GM12892 (cell line): ENCODE measurements at regions not wholly inside any gene's neighbourhood (a gene's known extent, or its start where the extent isn't known, plus 50 kb on each side); places are given as distances from the start of the nearest gene placed in this dataset.
"Not testable (repeated sequence)": the region's sequence is repeated elsewhere in the genome, so short reads cannot be mapped to it uniquely, and the experiment has no call there.

Experiments used
- DNase-seq: peaks from one replicate; pipeline ENCODE4 v3.0.0; 2011; ENCODE audit not compliant: insufficient read length
- FAIRE-seq: peaks from 2 replicates; lab custom pipeline; 2011; peaks lifted over from hg19 to GRCh38; lab: Jason Lieb, UNC
- POLR2A ChIP-seq: IDR thresholded peaks from 2 replicates; pipeline ENCODE4 v1.6.1; 2011; ENCODE audit warnings: low read depth, low read length, control low read depth
- POLR2AphosphoS5 ChIP-seq: IDR thresholded peaks from 2 replicates; pipeline ENCODE4 v1.6.1; 2011; ENCODE audit warnings: low read depth, low read length, control low read depth
- TAF1 ChIP-seq: IDR thresholded peaks from 2 replicates; pipeline ENCODE4 v1.6.1; 2011; ENCODE audit warnings: low read depth, mild to moderate bottlenecking, control low read depth, low read length, borderline replicate concordance

- FAIRE-seq (no peak), DNase-seq (no peak)
- TF ChIP-seq TAF1 = no peak
- TF ChIP-seq POLR2A = no peak
- no peak for TF ChIP-seq POLR2AphosphoS5
These were observed 118.0 kb downstream of the OTUD1 start for GRCh38 chr10:23556727-23557440.

- DNase-seq = no peak
- no peak for TF ChIP-seq POLR2AphosphoS5
- TF ChIP-seq POLR2A = no peak
- TF ChIP-seq TAF1 = no peak
- no peak for FAIRE-seq
These were observed 118.9 kb downstream of the OTUD1 start for GRCh38 chr10:23557777-23558176.

GRCh38 chr10:23558361-23558799, 119.5 kb downstream of the OTUD1 start:
- TF ChIP-seq POLR2AphosphoS5 = no peak
- no peak for TF ChIP-seq POLR2A
- TF ChIP-seq TAF1 = no peak
- DNase-seq (no peak), FAIRE-seq (no peak)

- no peak for TF ChIP-seq TAF1
- TF ChIP-seq POLR2A = no peak
- TF ChIP-seq POLR2AphosphoS5 = no peak
- DNase-seq (no peak), FAIRE-seq (no peak)
These were observed 130.1 kb downstream of the OTUD1 start for GRCh38 chr10:23568996-23569395.

GRCh38 chr10:23571884-23572283, 133.0 kb downstream of the OTUD1 start:
- DNase-seq (no peak), FAIRE-seq (no peak)
- TF ChIP-seq POLR2AphosphoS5 = no peak
- TF ChIP-seq TAF1 = no peak
- no peak for TF ChIP-seq POLR2A

GRCh38 chr10:23581906-23582450, 143.1 kb downstream of the OTUD1 start:
- no peak for FAIRE-seq

GRCh38 chr10:23584396-23584795, 145.5 kb downstream of the OTUD1 start:
- FAIRE-seq = no peak
- no peak for DNase-seq
- TF ChIP-seq POLR2A = no peak
- no peak for TF ChIP-seq TAF1
- no peak for TF ChIP-seq POLR2AphosphoS5

More at GRCh38 chr10:23581906-23582450, 143.1 kb downstream of the OTUD1 start:
- no peak for DNase-seq
- TF ChIP-seq TAF1 (no peak), POLR2AphosphoS5 (no peak), POLR2A (no peak)

GRCh38 chr10:23585186-23585585, 146.3 kb downstream of the OTUD1 start:
- no peak for DNase-seq
- no peak for TF ChIP-seq POLR2A
- TF ChIP-seq POLR2AphosphoS5 = no peak
- no peak for TF ChIP-seq TAF1
- FAIRE-seq = no peak

- TF ChIP-seq POLR2AphosphoS5 = no peak
- no peak for TF ChIP-seq POLR2A
- TF ChIP-seq TAF1 = no peak
- FAIRE-seq (no peak), DNase-seq (no peak)
These were observed 146.8 kb downstream of the OTUD1 start for GRCh38 chr10:23585666-23586065.

- DNase-seq, FAIRE-seq: not testable (repeated sequence)
These were observed 156.4 kb downstream of the OTUD1 start for GRCh38 chr10:23595278-23595677.

GRCh38 chr10:23604613-23605012, 165.7 kb downstream of the OTUD1 start:
- DNase-seq (no peak), FAIRE-seq (no peak)
- no peak for TF ChIP-seq TAF1
- TF ChIP-seq POLR2A = no peak
- no peak for TF ChIP-seq POLR2AphosphoS5

GRCh38 chr10:23606456-23606855, 167.6 kb downstream of the OTUD1 start:
- TF ChIP-seq TAF1 = no peak
- no peak for TF ChIP-seq POLR2A
- TF ChIP-seq POLR2AphosphoS5 = no peak
- FAIRE-seq = no peak
- no peak for DNase-seq
